Left ventricle myocardium inferior (tissue), 1 donor: ENCODE measurements at regions not wholly inside any gene's neighbourhood (a gene's known extent, or its start where the extent isn't known, plus 50 kb on each side); places are given as distances from the start of the nearest gene placed in this dataset.

ENCODE experiments used
- DNase-seq: peaks from one replicate; pipeline ENCODE4 v3.0.0-alpha.2; 2020
- H3K27ac ChIP-seq: fragments of 200-600 bp; replicated peaks from 2 replicates; pipeline ENCODE4 v1.8.0; 2021
- H3K27me3 ChIP-seq: fragments of 200-600 bp; 2 replicates; pipeline ENCODE4 v1.8.0; 2021; ENCODE audit warnings: low read depth
- H3K36me3 ChIP-seq: fragments of 200-600 bp; 2 replicates; pipeline ENCODE4 v1.8.0; 2021
- H3K4me1 ChIP-seq: fragments of 200-600 bp; 2 replicates; pipeline ENCODE4 v1.8.0; 2021
- H3K4me3 ChIP-seq: fragments of 200-600 bp; 2 replicates; pipeline ENCODE4 v1.8.0; 2021; ENCODE audit warnings: mild to moderate bottlenecking, moderate library complexity
- H3K9me3 ChIP-seq: fragments of 200-600 bp; replicated peaks from 2 replicates; pipeline ENCODE4 v1.8.0; 2021
- intact Hi-C: fragments of 100-400 bp; cut with micrococcal nuclease; formaldehyde crosslinking; loops from one replicate; pipeline ENCODE4 v1.11.0; 2022
- TF ChIP-seq, protein P1 (sequence below): fragments of 200-600 bp; IDR thresholded peaks from 2 replicates; pipeline ENCODE4 v1.8.0; 2021; ENCODE audit warnings: antibody characterized with exemption, mild to moderate bottlenecking, borderline replicate concordance
- donor health status: DM: no; HTN: yes; CAD: no; lungs with severe emphysema.

DNA sequence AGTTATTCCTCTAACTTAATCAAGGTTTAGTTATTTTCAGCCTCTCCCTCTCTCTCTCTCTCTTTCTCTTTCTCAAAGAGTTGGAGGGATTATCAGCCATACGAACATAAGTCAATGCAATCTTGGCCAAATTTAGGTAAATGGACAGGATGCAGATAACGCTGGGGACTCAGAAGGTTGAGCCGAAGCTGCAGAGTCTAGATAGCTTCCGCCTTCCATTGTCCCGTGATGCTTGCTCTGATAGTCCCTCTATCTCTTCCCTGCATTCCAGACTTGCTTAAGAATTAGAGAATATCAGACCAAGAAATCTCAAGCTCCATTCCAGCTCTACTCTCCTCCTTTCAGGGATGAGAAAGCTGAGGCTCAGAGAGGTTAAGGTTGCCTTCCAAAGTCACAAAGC lies 502.8 kb upstream of the TNP1 start:
- intact Hi-C loops, result no loop called here

DNA sequence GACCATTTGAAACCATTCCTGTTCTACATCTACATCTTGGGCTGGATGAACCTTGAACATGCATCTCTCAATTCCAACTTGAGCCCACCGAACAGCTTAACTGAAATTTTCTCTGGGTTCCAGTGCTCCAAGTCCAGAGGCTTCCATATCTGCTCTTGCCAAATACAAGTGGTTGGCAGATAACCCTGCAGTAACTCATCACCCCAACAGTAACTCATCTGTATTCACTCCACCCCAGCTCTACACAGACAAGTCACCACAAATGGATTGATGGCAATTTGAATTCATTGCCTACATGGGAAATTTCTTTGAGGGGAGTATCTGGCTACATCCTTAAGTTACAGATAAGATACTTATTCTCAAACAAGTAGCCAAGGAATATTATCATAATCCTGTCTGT lies 502.4 kb upstream of the TNP1 start:
- no peaks in the 10 kb centered on the region for H3K36me3 ChIP-seq
- H3K27ac ChIP-seq, result no peak overlapping the region
- DNase-seq, result no peak
- H3K4me3 ChIP-seq, result no peak overlapping the region
- peaks cover 33% of the 10 kb centered on the region for H3K4me1 ChIP-seq
- no peaks in the 10 kb centered on the region for H3K9me3 ChIP-seq
- intact Hi-C loops, result no loop called here
- no peaks in the 10 kb centered on the region for H3K27me3 ChIP-seq
- TF ChIP-seq, protein P1, sequence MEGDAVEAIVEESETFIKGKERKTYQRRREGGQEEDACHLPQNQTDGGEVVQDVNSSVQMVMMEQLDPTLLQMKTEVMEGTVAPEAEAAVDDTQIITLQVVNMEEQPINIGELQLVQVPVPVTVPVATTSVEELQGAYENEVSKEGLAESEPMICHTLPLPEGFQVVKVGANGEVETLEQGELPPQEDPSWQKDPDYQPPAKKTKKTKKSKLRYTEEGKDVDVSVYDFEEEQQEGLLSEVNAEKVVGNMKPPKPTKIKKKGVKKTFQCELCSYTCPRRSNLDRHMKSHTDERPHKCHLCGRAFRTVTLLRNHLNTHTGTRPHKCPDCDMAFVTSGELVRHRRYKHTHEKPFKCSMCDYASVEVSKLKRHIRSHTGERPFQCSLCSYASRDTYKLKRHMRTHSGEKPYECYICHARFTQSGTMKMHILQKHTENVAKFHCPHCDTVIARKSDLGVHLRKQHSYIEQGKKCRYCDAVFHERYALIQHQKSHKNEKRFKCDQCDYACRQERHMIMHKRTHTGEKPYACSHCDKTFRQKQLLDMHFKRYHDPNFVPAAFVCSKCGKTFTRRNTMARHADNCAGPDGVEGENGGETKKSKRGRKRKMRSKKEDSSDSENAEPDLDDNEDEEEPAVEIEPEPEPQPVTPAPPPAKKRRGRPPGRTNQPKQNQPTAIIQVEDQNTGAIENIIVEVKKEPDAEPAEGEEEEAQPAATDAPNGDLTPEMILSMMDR, result no peak

More for the DNA sequence above, 502.8 kb upstream of the TNP1 start:
- Histone ChIP-seq H3K4me1 (peaks cover 29% of the 10 kb centered on the region), H3K27ac (no peak overlapping the region), H3K27me3 (no peaks in the 10 kb centered on the region), H3K9me3 (no peaks in the 10 kb centered on the region), H3K4me3 (no peak overlapping the region), H3K36me3 (no peaks in the 10 kb centered on the region)
- no peak for DNase-seq
- TF ChIP-seq, protein P1, result no peak

DNA sequence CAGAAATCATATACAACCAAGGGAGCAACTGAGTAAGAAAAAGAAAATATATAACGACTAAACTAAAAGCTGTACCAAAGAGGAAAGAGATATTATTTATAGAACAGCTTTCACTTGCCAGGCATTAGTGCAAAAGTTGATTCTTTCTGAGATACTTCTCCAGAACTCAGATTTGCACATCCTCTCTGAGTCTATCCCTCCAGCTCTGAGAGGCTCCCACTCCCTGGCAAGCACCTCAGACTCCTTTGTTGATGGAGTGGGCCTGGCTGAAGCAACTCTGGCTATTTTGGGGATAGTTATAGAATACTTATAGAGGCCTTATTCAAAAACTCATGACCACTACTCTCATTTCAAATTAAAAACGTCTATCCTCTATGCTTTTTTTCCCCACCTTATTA lies 501.6 kb upstream of the TNP1 start:
- no peaks in the 10 kb centered on the region for H3K9me3 ChIP-seq
- peaks cover 41% of the 10 kb centered on the region for H3K4me1 ChIP-seq
- no peak for DNase-seq
- intact Hi-C loops, result no loop called here
- H3K27me3 ChIP-seq, result no peaks in the 10 kb centered on the region
- no peaks in the 10 kb centered on the region for H3K36me3 ChIP-seq
- peak overlapping the region; percentile 54 for H3K27ac ChIP-seq
- H3K4me3 ChIP-seq, result no peak overlapping the region
- TF ChIP-seq, protein P1, result no peak

DNA sequence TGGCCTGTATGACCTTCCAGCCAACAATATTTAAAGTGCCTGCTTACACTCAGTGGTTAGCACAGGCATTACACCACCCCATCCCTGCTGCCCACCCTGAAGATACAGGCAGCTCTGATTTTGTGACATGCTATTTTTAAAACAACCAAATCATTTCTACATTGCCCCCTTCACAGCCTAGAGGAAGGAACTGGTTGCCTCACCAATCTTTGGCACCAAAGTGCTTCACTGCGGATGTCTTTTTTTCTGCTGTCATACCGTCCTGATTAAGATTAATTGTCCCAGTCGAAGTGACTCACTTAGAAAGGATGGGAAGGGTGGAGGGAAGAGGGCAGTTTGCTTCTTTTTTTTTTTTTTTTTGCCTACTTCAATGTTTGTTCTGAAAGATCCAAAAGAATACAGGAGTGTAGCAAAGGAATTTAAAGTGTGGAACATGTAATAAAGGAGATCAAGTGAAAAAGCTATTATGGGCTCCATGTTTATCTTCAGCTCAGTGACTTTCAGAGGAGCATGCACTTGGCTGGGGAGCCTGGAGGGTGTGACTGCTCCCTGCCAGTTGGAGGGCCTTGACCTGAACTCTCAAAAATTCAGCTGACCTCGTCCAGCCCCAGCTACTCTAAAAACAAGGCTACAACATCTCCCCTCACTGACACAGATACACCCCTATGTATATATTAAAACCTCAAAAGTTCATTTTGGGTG lies 501.1 kb upstream of the TNP1 start:
- Histone ChIP-seq H3K9me3 (no peaks in the 10 kb centered on the region), H3K27me3 (no peaks in the 10 kb centered on the region), H3K4me1 (peaks cover 43% of the 10 kb centered on the region), H3K4me3 (no peak overlapping the region), H3K36me3 (no peaks in the 10 kb centered on the region), H3K27ac (peak overlapping the region; percentile 54)
- intact Hi-C loops, result no loop called here
- DNase-seq, result no peak
- TF ChIP-seq, protein P1, result no peak

DNA sequence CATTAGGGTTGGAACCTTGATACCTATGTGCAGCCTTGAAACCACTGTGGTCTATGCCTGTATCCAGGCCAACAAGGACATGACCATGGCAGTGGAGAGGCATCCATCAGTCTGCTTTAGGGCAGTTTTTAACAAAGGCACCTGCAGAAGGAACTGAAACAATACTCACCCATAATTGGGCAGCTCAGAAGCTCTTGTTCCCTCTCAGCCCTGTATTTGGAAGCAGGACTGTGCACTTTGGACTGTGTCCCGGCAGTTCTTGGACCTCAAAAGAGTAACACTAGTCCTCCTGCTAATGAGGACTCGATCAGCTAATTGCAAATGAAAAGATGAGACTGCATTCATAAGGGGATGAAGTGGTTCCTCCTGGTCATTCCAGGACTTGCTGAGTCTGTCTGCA lies 500.2 kb upstream of the TNP1 start:
- peak overlapping the region; percentile 54 for H3K27ac ChIP-seq
- H3K9me3 ChIP-seq, result no peaks in the 10 kb centered on the region
- H3K4me1 ChIP-seq, result peaks cover 43% of the 10 kb centered on the region
- TF ChIP-seq, protein P1, result no peak
- intact Hi-C loops, result no loop called here
- DNase-seq, result no peak
- H3K27me3 ChIP-seq, result no peaks in the 10 kb centered on the region
- H3K36me3 ChIP-seq, result no peaks in the 10 kb centered on the region
- no peak overlapping the region for H3K4me3 ChIP-seq
